ENCODE measurements at regions not wholly inside any gene's neighbourhood (a gene's known extent, or its start where the extent isn't known, plus 50 kb on each side); places are given as distances from the start of the nearest gene placed in this dataset.

- TF ChIP-seq CTCF (IDR thresholded peaks at IDR 0.05): no peak
- no peak for TF ChIP-seq POLR2A (IDR thresholded peaks at IDR 0.05)
- TF ChIP-seq POLR2AphosphoS5 (IDR thresholded peaks at IDR 0.05): no peak
- TF ChIP-seq EP300 (IDR thresholded peaks at IDR 0.05): no peak
- 90 to 93% methylated on average over 3 of the region's 3 CpGs for WGBS, 2 donors (ENCODE audit: low coverage in 1 of 2)
- H3K4me1 ChIP-seq: no peaks in the 10 kb centered on the region
- ATAC-seq: no peak
- no peak overlapping the region for H3K4me3 ChIP-seq
- no peak overlapping the region for H3K27ac ChIP-seq
- H3K27me3 ChIP-seq: no peaks in the 10 kb centered on the region
- no peaks in the 10 kb centered on the region for H3K9me3 ChIP-seq
- H3K36me3 ChIP-seq: no peaks in the 10 kb centered on the region
These were observed 99.5 kb downstream of the FAM76B start for GRCh38 chr11:95690100-95690499.

- Histone ChIP-seq H3K36me3 (no peaks in the 10 kb centered on the region), H3K27ac (peak overlapping the region in 1 of 4 donors; percentile 14), H3K4me1 (no peaks in the 10 kb centered on the region), H3K4me3 (no peak overlapping the region), H3K27me3 (no peaks in the 10 kb centered on the region), H3K9me3 (no peaks in the 10 kb centered on the region)
- ATAC-seq: no peak
- WGBS, 2 donors (ENCODE audit: low coverage in 1 of 2): 71 to 78% methylated on average over 7 of the region's 7 CpGs
- TF ChIP-seq EP300 (IDR thresholded peaks at IDR 0.05) (no peak), POLR2A (IDR thresholded peaks at IDR 0.05) (no peak), POLR2AphosphoS5 (IDR thresholded peaks at IDR 0.05) (no peak), CTCF (IDR thresholded peaks at IDR 0.05) (no peak)
These were observed 100.9 kb downstream of the FAM76B start for GRCh38 chr11:95688501-95689222.

- Histone ChIP-seq H3K27ac (no peak overlapping the region), H3K27me3 (no peaks in the 10 kb centered on the region), H3K4me3 (no peak overlapping the region), H3K36me3 (no peaks in the 10 kb centered on the region), H3K9me3 (no peaks in the 10 kb centered on the region), H3K4me1 (no peaks in the 10 kb centered on the region)
- no peak for TF ChIP-seq POLR2A (IDR thresholded peaks at IDR 0.05)
- no peak for TF ChIP-seq CTCF (IDR thresholded peaks at IDR 0.05)
- TF ChIP-seq EP300 (IDR thresholded peaks at IDR 0.05): no peak
- no peak for TF ChIP-seq POLR2AphosphoS5 (IDR thresholded peaks at IDR 0.05)
- no peak for ATAC-seq
- WGBS, 2 donors (ENCODE audit: low coverage in 1 of 2): 78 to 100% methylated on average over 2 of the region's 2 CpGs
These were observed 101.6 kb downstream of the FAM76B start for GRCh38 chr11:95688015-95688414.

- no peaks in the 10 kb centered on the region for H3K27me3 ChIP-seq
- H3K4me3 ChIP-seq: no peak overlapping the region
- no peak for TF ChIP-seq EP300 (IDR thresholded peaks at IDR 0.05)
- TF ChIP-seq POLR2A (IDR thresholded peaks at IDR 0.05): no peak
- no peak for TF ChIP-seq POLR2AphosphoS5 (IDR thresholded peaks at IDR 0.05)
- TF ChIP-seq CTCF (IDR thresholded peaks at IDR 0.05): no peak
- H3K4me1 ChIP-seq: peaks cover 0 to 7% (median under 1%) of the 10 kb centered on the region in 3 donors
- ATAC-seq: no peak
- H3K9me3 ChIP-seq: no peaks in the 10 kb centered on the region
- WGBS, 2 donors (ENCODE audit: low coverage in 1 of 2): 91 to 98% methylated on average over 3 of the region's 3 CpGs
- no peak overlapping the region for H3K27ac ChIP-seq
- no peaks in the 10 kb centered on the region for H3K36me3 ChIP-seq
These were observed 103.3 kb downstream of the FAM76B start for GRCh38 chr11:95686265-95686664.

- peaks cover 6 to 22% (median 13%) of the 10 kb centered on the region in 3 donors for H3K4me1 ChIP-seq
- 83 to 88% methylated on average over 1 to 2 of the region's 2 CpGs for WGBS, 2 donors (ENCODE audit: low coverage in 1 of 2)
- no peak overlapping the region for H3K4me3 ChIP-seq
- ATAC-seq: no peak
- TF ChIP-seq POLR2A (IDR thresholded peaks at IDR 0.05): no peak
- TF ChIP-seq CTCF (IDR thresholded peaks at IDR 0.05): no peak
- TF ChIP-seq POLR2AphosphoS5 (IDR thresholded peaks at IDR 0.05): no peak
- no peak for TF ChIP-seq EP300 (IDR thresholded peaks at IDR 0.05)
- H3K9me3 ChIP-seq: no peaks in the 10 kb centered on the region
- no peaks in the 10 kb centered on the region for H3K36me3 ChIP-seq
- H3K27me3 ChIP-seq: no peaks in the 10 kb centered on the region
- H3K27ac ChIP-seq: no peak overlapping the region
These were observed 104.9 kb downstream of the FAM76B start for GRCh38 chr11:95684701-95685100.
